NCI-H1048 (cell line): ENCODE measurements at regions not wholly inside any gene's neighbourhood (a gene's known extent, or its start where the extent isn't known, plus 50 kb on each side); places are given as distances from the start of the nearest gene placed in this dataset.

ENCODE experiments used
- DNase-seq: peaks from one replicate; lab custom pipeline; 2025; lab: John Stamatoyannopoulos, UW

GRCh38 chr2:12083713-12084419 lies 337.4 kb downstream of the LPIN1 start:
- DNase-seq = no peak

GRCh38 chr2:12087175-12087574 lies 340.7 kb downstream of the LPIN1 start:
- DNase-seq = no peak

- no peak for DNase-seq
Measured at GRCh38 chr2:12087671-12088380, 341.4 kb downstream of the LPIN1 start.

GRCh38 chr2:12089001-12089400 lies 342.6 kb downstream of the LPIN1 start:
- no peak for DNase-seq

GRCh38 chr2:12089496-12089895 lies 343.1 kb downstream of the LPIN1 start:
- DNase-seq = no peak

GRCh38 chr2:12090072-12090471 lies 343.6 kb downstream of the LPIN1 start:
- DNase-seq = no peak

GRCh38 chr2:12090590-12090989 lies 344.2 kb downstream of the LPIN1 start:
- DNase-seq = no peak

- DNase-seq = no peak
Measured at GRCh38 chr2:12091201-12091806, 344.9 kb downstream of the LPIN1 start.

- DNase-seq = no peak
Measured at GRCh38 chr2:12094134-12094533, 347.7 kb downstream of the LPIN1 start.

GRCh38 chr2:12096051-12096787 lies 349.8 kb downstream of the LPIN1 start:
- no peak for DNase-seq

GRCh38 chr2:12096788-12097449 lies 350.5 kb downstream of the LPIN1 start:
- no peak for DNase-seq

GRCh38 chr2:12097859-12098258 lies 351.4 kb downstream of the LPIN1 start:
- no peak for DNase-seq

- no peak for DNase-seq
Measured at GRCh38 chr2:12099374-12099773, 352.9 kb downstream of the LPIN1 start.

GRCh38 chr2:12102679-12103078 lies 356.2 kb downstream of the LPIN1 start:
- DNase-seq = no peak

GRCh38 chr2:12105180-12105579 lies 358.7 kb downstream of the LPIN1 start:
- DNase-seq = no peak

- no peak for DNase-seq
Measured at GRCh38 chr2:12106440-12107080, 360.1 kb downstream of the LPIN1 start.

GRCh38 chr2:12107321-12107720 lies 360.9 kb downstream of the LPIN1 start:
- DNase-seq = no peak

GRCh38 chr2:12107939-12108338 lies 361.5 kb downstream of the LPIN1 start:
- no peak for DNase-seq

GRCh38 chr2:12109363-12110017 lies 363.1 kb downstream of the LPIN1 start:
- no peak for DNase-seq

GRCh38 chr2:12110074-12110473 lies 363.6 kb downstream of the LPIN1 start:
- DNase-seq = no peak

GRCh38 chr2:12110481-12110880 lies 364.0 kb downstream of the LPIN1 start:
- DNase-seq = no peak
